ENCODE measurements at regions not wholly inside any gene's neighbourhood (a gene's known extent, or its start where the extent isn't known, plus 50 kb on each side); places are given as distances from the start of the nearest gene placed in this dataset.

DNA sequence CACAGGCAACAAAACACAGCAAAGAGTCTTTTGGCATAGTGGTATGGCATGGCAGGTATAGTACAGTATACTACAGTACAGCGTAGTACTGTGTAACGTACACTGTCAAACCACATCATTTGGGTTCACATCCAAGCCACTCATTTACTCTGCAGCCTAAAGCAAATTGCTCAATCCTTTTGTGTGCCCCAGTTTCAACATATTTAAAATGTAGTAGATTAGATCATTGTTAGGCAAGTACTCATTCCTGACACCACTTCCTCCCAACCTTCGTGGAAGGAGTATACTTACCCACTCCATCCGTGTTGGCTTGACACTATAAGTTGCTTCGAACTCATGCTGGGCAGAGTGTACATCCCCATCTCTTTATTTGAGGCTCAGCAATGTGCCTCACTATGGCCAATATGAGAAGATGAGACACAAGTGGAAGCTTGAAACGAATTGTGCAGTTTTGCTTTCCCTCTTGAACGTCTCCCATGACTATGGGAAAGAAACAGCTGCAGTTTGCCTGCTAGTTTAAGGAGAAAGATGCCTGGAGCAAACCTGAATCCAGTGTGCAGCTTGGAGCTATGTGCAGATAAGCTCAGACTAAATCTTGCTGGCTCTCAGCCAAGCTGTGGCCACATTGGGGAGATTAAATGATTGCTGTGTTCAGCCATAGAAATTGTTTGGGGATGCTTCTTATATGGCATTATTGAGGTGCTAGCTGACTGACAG lies 85.7 kb upstream of the TBL1X start:
- TF ChIP-seq, protein P1, sequence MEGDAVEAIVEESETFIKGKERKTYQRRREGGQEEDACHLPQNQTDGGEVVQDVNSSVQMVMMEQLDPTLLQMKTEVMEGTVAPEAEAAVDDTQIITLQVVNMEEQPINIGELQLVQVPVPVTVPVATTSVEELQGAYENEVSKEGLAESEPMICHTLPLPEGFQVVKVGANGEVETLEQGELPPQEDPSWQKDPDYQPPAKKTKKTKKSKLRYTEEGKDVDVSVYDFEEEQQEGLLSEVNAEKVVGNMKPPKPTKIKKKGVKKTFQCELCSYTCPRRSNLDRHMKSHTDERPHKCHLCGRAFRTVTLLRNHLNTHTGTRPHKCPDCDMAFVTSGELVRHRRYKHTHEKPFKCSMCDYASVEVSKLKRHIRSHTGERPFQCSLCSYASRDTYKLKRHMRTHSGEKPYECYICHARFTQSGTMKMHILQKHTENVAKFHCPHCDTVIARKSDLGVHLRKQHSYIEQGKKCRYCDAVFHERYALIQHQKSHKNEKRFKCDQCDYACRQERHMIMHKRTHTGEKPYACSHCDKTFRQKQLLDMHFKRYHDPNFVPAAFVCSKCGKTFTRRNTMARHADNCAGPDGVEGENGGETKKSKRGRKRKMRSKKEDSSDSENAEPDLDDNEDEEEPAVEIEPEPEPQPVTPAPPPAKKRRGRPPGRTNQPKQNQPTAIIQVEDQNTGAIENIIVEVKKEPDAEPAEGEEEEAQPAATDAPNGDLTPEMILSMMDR (IDR thresholded peaks at IDR 0.05; ENCODE audit: insufficient read depth, low read depth, low read length) = no peak
- DNase-seq (ENCODE audit: low read depth) = peak; percentile 40

DNA sequence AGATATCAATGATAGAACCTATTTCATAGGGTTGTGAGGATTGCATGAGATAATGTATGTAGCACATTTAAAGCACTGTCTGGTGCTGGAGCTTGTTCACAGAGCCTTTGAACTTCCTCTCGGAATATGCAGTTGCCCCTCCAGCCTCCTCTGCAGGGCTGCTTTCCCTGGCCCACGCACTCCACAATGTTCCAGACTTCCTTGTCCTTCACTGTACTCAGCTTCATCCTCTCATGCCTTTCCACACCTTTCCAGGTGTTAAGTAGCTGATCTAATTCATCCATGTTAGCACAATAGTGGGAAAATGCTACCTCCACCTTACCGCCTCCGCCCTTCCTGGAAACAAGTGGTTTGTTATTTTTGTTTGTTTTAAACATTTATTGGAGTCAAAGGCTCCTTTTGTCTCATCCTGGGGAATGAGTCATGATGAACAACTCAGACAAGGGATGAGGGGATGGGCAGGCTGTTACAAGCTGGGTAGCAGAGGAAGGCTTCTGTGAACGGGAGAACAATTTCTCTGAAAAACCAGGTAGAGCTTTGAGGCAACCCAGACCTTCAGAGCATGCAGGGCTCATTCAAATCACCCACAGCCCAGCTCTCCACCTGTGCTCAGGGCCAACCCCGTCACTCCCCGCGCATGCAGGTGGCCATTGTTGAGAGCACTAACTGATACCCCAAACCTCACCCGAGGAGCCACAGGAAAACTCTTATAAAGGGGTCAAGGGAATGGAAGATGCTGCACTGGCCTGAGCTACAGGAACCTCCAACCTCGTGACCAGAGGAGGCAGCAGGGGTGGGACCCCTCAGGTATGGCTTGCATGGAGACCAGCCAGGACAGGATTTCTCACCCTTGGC lies 84.9 kb upstream of the TBL1X start:
- peak; percentile 15 for DNase-seq (ENCODE audit: low read depth)
- H3K4me3 ChIP-seq (ENCODE audit: low read depth, low read length) = no peak overlapping the region
- TF ChIP-seq, protein P1 (IDR thresholded peaks at IDR 0.05; ENCODE audit: insufficient read depth, low read depth, low read length) = no peak

More for the DNA sequence above, 85.7 kb upstream of the TBL1X start:
- no peak overlapping the region for H3K4me3 ChIP-seq (ENCODE audit: low read depth, low read length)

DNA sequence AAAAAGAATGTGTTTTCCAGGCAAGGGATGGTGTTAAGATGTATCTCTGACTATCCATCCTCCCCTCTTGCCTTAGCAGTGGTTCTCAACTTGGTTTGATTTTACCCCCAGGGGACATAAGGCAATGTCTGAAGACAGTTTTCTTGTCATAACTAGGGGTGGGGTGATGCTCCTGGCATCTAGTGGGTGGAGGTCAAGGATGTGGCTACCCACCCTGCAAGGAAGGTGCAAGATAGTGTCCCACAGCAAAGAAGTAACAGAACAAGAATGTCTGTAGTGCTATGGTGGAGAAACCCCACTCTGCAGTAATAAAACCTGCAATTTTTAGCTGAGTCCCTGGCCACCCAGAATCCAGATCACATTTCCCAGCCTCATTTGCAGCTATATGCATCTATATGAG lies 81.2 kb upstream of the TBL1X start:
- no peak for DNase-seq (ENCODE audit: low read depth)
- TF ChIP-seq, protein P1 (IDR thresholded peaks at IDR 0.05; ENCODE audit: insufficient read depth, low read depth, low read length) = no peak
- no peak overlapping the region for H3K4me3 ChIP-seq (ENCODE audit: low read depth, low read length)

DNA sequence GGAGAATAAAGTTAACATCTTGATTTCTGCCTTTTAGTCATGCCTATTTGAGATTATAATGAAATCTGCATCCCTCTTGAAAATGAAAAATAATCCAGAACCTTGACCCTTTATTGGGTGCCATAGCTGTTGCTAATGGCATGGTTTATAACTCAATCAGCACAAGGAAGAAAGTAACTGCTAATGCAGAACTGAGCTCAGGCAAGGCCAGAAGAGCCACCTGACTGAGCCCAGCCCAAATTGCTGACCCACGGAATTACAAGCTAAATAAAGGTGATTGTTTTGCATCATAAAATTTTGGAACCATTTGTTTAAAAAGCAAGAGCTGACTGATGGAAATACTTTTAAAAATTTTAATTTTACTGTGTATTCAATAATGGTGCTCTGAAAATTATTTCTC lies 76.4 kb upstream of the TBL1X start:
- no peak overlapping the region for H3K4me3 ChIP-seq (ENCODE audit: low read depth, low read length)
- TF ChIP-seq, protein P1 (IDR thresholded peaks at IDR 0.05; ENCODE audit: insufficient read depth, low read depth, low read length) = no peak
- no peak for DNase-seq (ENCODE audit: low read depth)

DNA sequence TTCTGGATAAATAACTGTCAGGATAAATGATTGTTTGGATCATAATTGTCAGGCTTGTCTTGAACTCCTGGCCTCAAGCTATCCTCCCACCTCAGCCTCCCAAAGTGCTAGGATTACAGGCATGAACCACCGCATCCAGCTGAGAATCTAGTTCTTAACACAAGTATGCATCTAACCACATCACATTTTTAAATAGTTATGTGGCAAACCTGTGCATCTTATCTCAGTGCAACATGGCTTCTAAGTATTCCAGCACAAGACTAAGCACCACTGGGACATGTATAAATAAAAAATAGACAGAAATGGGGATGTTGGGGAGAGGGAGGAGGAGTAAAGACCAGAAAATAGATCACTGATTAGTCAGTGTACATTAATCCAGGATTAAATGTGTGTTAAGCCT lies 74.7 kb upstream of the TBL1X start:
- TF ChIP-seq, protein P1 (IDR thresholded peaks at IDR 0.05; ENCODE audit: insufficient read depth, low read depth, low read length) = no peak
- DNase-seq (ENCODE audit: low read depth) = peak; percentile 44
- H3K4me3 ChIP-seq (ENCODE audit: low read depth, low read length) = no peak overlapping the region

DNA sequence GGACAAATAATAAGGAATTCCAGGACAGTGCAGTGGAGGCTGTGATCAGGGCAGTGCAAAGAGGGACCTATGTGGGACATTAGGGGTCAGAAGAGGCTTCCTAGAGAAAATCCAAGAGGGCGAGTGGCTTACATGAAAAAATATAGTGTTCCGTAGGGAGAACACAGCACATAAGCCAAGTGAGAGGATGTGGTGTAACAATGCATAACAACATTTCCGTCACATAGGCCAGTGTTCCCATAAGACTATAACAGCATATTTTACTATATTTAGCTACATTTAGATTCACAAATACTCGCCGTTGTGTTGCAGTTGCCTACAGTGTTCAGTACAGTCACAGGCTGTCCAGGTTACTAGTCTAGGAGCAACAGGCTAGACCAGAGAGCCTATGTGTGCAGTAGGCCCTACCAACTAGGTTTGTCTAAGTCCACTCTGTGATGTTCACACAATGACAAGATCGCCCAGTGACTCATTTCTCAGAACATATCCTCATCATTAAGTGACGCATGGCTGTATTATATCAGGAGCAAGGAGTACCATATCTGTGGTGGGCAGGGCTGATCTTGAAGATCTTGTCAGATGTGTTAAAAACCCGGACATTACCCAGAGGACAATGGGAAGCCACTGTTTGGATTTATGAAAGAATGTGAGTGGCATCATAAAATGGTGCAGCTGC lies 74.0 kb upstream of the TBL1X start:
- no peak overlapping the region for H3K4me3 ChIP-seq (ENCODE audit: low read depth, low read length)
- TF ChIP-seq, protein P1 (IDR thresholded peaks at IDR 0.05; ENCODE audit: insufficient read depth, low read depth, low read length) = no peak
- DNase-seq (ENCODE audit: low read depth) = no peak
